Cardiac muscle cell (in vitro differentiated cells and primary cell): ENCODE measurements at regions not wholly inside any gene's neighbourhood (a gene's known extent, or its start where the extent isn't known, plus 50 kb on each side); places are given as distances from the start of the nearest gene placed in this dataset.

ENCODE experiments used
- DNase-seq, 2 donors: peaks; one replicate each; pipeline versions ENCODE4 v3.0.0 to v3.0.0-alpha.2; 2010 to 2017; ENCODE audit warnings: low read depth in 1 of 2, low spot score in 1 of 2
- H3K27ac ChIP-seq: fragments of 200-600 bp; sonication (generic); 2 replicates; pipeline ENCODE4 v1.5.1; 2016
- H3K27me3 ChIP-seq: fragments of 200-600 bp; sonication (generic); 2 replicates; pipeline ENCODE4 v1.6.0; 2016; ENCODE audit warnings: control low read depth
- H3K36me3 ChIP-seq: fragments of 200-600 bp; sonication (generic); 2 replicates; pipeline ENCODE4 v1.5.1; 2016; ENCODE audit warnings: control low read depth
- H3K4me1 ChIP-seq: fragments of 200-600 bp; sonication (generic); 2 replicates; pipeline ENCODE4 v1.8.1; 2017; ENCODE audit warnings: low read depth, mild to moderate bottlenecking, mixed run types
- H3K4me3 ChIP-seq: fragments of 200-600 bp; sonication (generic); 2 replicates; pipeline ENCODE4 v1.5.1; 2016; ENCODE audit warnings: mild to moderate bottlenecking
- H3K9me3 ChIP-seq: fragments of 200-600 bp; sonication (generic); 2 replicates; pipeline ENCODE4 v1.5.1; 2017; ENCODE audit warnings: low read depth, mild to moderate bottlenecking, control low read depth
- CTCF ChIP-seq: IDR thresholded peaks from 2 replicates; pipeline ENCODE4 v1.5.1; 2012; ENCODE audit warnings: low read depth, mild to moderate bottlenecking, low read length

GRCh38 chr6:11918739-11919605 lies 93.1 kb upstream of the HIVEP1 start:
- H3K9me3 ChIP-seq: no peaks in the 10 kb centered on the region
- no peaks in the 10 kb centered on the region for H3K27me3 ChIP-seq
- TF ChIP-seq CTCF: no peak
- H3K36me3 ChIP-seq: no peaks in the 10 kb centered on the region
- no peak for DNase-seq
- peaks cover 3% of the 10 kb centered on the region for H3K4me1 ChIP-seq
- no peak overlapping the region for H3K27ac ChIP-seq
- H3K4me3 ChIP-seq: no peak overlapping the region

- peak in 1 of 2 donors; percentile 68 for DNase-seq
- Histone ChIP-seq H3K9me3 (no peaks in the 10 kb centered on the region), H3K27ac (no peak overlapping the region), H3K36me3 (no peaks in the 10 kb centered on the region), H3K4me3 (no peak overlapping the region), H3K27me3 (no peaks in the 10 kb centered on the region), H3K4me1 (peaks cover 3% of the 10 kb centered on the region)
- TF ChIP-seq CTCF: no peak
These were observed 94.0 kb upstream of the HIVEP1 start for GRCh38 chr6:11917951-11918738.

GRCh38 chr6:11912420-11912819 lies 99.7 kb upstream of the HIVEP1 start:
- DNase-seq: no peak
- H3K36me3 ChIP-seq: no peaks in the 10 kb centered on the region
- TF ChIP-seq CTCF: peak; percentile 3
- no peaks in the 10 kb centered on the region for H3K4me1 ChIP-seq
- H3K9me3 ChIP-seq: no peaks in the 10 kb centered on the region
- H3K27ac ChIP-seq: no peak overlapping the region
- no peaks in the 10 kb centered on the region for H3K27me3 ChIP-seq
- no peak overlapping the region for H3K4me3 ChIP-seq

- no peak for TF ChIP-seq CTCF
- H3K36me3 ChIP-seq: no peaks in the 10 kb centered on the region
- no peak for DNase-seq
These were observed 100.6 kb upstream of the HIVEP1 start for GRCh38 chr6:11911538-11911937.

GRCh38 chr6:11909696-11910132 lies 102.4 kb upstream of the HIVEP1 start:
- peak in 1 of 2 donors; percentile 68 for DNase-seq
- no peak overlapping the region for H3K27ac ChIP-seq
- no peaks in the 10 kb centered on the region for H3K36me3 ChIP-seq
- no peaks in the 10 kb centered on the region for H3K27me3 ChIP-seq
- H3K4me3 ChIP-seq: no peak overlapping the region
- no peaks in the 10 kb centered on the region for H3K9me3 ChIP-seq
- no peak for TF ChIP-seq CTCF
- no peaks in the 10 kb centered on the region for H3K4me1 ChIP-seq

More at GRCh38 chr6:11911538-11911937, 100.6 kb upstream of the HIVEP1 start:
- Histone ChIP-seq H3K27ac (no peak overlapping the region), H3K27me3 (no peaks in the 10 kb centered on the region), H3K9me3 (no peaks in the 10 kb centered on the region), H3K4me3 (no peak overlapping the region), H3K4me1 (no peaks in the 10 kb centered on the region)
